B cell (primary cell): ENCODE measurements at regions not wholly inside any gene's neighbourhood (a gene's known extent, or its start where the extent isn't known, plus 50 kb on each side); places are given as distances from the start of the nearest gene placed in this dataset.

ENCODE experiments used
- ATAC-seq: fragments of 200-7000 bp; cut with Tn5 transposase; one replicate; pipeline ENCODE4 v1.10.0; 2021; ENCODE audit warnings: low read depth, mild to moderate bottlenecking, moderate number of reproducible peaks, moderate library complexity
- CTCF ChIA-PET: fragments of 350-600 bp; sonication (Branson Sonifier 250); formaldehyde crosslinking; loops from one replicate; lab custom pipeline; 2021; ENCODE audit warnings: antibody characterized with exemption, inconsistent platforms; lab: Charles Lee
- POLR2A ChIA-PET: fragments of 350-600 bp; sonication (Branson Sonifier 250); formaldehyde crosslinking; loops from one replicate; lab custom pipeline; 2021; ENCODE audit warnings: antibody characterized with exemption; lab: Charles Lee
- DNase-seq: peaks from one replicate; pipeline ENCODE4 v3.0.0; 2013
- H2AFZ ChIP-seq: 2 replicates; pipeline ENCODE4 v1.6.1; 2012; ENCODE audit warnings: mild to moderate bottlenecking, low read depth, low read length; ENCODE audit not compliant: insufficient read depth, poor library complexity, severe bottlenecking
- H3K27ac ChIP-seq, 2 donors: 1 replicate in 1 of 2; 2 replicates in 1 of 2; pipeline ENCODE4 v1.5.1; 2012 to 2013; ENCODE audit warnings: low read length in 2 of 2, mild to moderate bottlenecking in 2 of 2, moderate library complexity in 1 of 2
- H3K27me3 ChIP-seq, 4 experiments: fragments of 200-600 bp in 1 of 4; sonication (generic) in 1 of 4; replicated peaks in 1 of 4; 1 replicate in 2 of 4; 2 replicates in 2 of 4; pipeline versions ENCODE4 v1.6.1 to v1.7.0; 2013 to 2016; ENCODE audit warnings: low read length in 3 of 4, mild to moderate bottlenecking in 2 of 4, mixed read lengths in 1 of 4, moderate library complexity in 1 of 4; ENCODE audit not compliant: insufficient read depth in 4 of 4, control insufficient read depth in 3 of 4; ENCODE audit errors: control extremely low read depth in 1 of 4
- H3K36me3 ChIP-seq, 2 experiments: replicated peaks in 1 of 2; 1 replicate in 1 of 2; 2 replicates in 1 of 2; pipeline versions ENCODE4 v1.6.1 to v1.7.1; 2013; ENCODE audit warnings: low read length in 1 of 2; ENCODE audit not compliant: insufficient read depth in 2 of 2, control insufficient read depth in 1 of 2; ENCODE audit errors: control extremely low read depth in 1 of 2, extremely low read depth in 1 of 2
- H3K4me1 ChIP-seq, 2 donors: fragments of 200-600 bp in 1 of 2; sonication (generic) in 1 of 2; 1 replicate in 1 of 2; 2 replicates in 1 of 2; pipeline versions ENCODE4 v1.5.1 to v1.6.1; 2013 to 2017; ENCODE audit warnings: low read length in 2 of 2; ENCODE audit not compliant: control insufficient read depth in 2 of 2, insufficient read depth in 2 of 2
- H3K4me2 ChIP-seq: replicated peaks from 2 replicates; pipeline ENCODE3; 2012; ENCODE audit warnings: mild to moderate bottlenecking, low read depth, low read length; ENCODE audit not compliant: poor library complexity, severe bottlenecking
- H3K4me3 ChIP-seq, 5 experiments: fragments of 200-600 bp in 1 of 5; sonication (generic) in 1 of 5; 1 replicate in 3 of 5; 2 replicates in 2 of 5; pipeline versions ENCODE4 v1.5.1 to v1.7.0; 2011 to 2016; ENCODE audit warnings: low read length in 4 of 5, mild to moderate bottlenecking in 4 of 5, low read depth in 2 of 5, control low read depth in 1 of 5, moderate library complexity in 1 of 5; ENCODE audit not compliant: insufficient read depth in 1 of 5; ENCODE audit errors: control extremely low read depth in 1 of 5, extremely low read depth in 1 of 5
- H3K79me2 ChIP-seq: fragments of 200-600 bp; sonication (generic); one replicate; pipeline ENCODE4 v1.6.0; 2016; ENCODE audit warnings: low read length; ENCODE audit not compliant: control insufficient read depth, insufficient read depth
- H3K9ac ChIP-seq: fragments of 200-600 bp; sonication (generic); 2 replicates; pipeline ENCODE4 v1.6.1; 2017; ENCODE audit warnings: mild to moderate bottlenecking, low read length, moderate library complexity
- H3K9me3 ChIP-seq, 3 donors: one replicate each; pipeline versions ENCODE4 v1.6.1 to v1.7.1; 2013; ENCODE audit warnings: low read length in 2 of 3; ENCODE audit not compliant: control insufficient read depth in 2 of 3, insufficient read depth in 1 of 3; ENCODE audit errors: control extremely low read depth in 1 of 3
- H4K20me1 ChIP-seq: 2 replicates; pipeline ENCODE4 v1.6.0; 2012; ENCODE audit warnings: mild to moderate bottlenecking, low read length; ENCODE audit not compliant: insufficient read depth, control insufficient read depth, poor library complexity, severe bottlenecking
- H3K27ac Mint-ChIP-seq: one replicate; pipeline ENCODE4 v1.8.0; 2021; ENCODE audit warnings: mixed read lengths
- H3K27me3 Mint-ChIP-seq: one replicate; pipeline ENCODE4 v1.8.0; 2021; ENCODE audit warnings: mixed read lengths
- H3K4me1 Mint-ChIP-seq: one replicate; pipeline ENCODE4 v1.8.0; 2021; ENCODE audit warnings: mixed read lengths
- H3K4me3 Mint-ChIP-seq: one replicate; pipeline ENCODE4 v1.8.0; 2021; ENCODE audit warnings: mixed read lengths
- H3K9me3 Mint-ChIP-seq: one replicate; pipeline ENCODE4 v1.8.0; 2022; ENCODE audit warnings: mixed read lengths; ENCODE audit not compliant: insufficient read depth
- CTCF ChIP-seq: fragments of 200-600 bp; IDR thresholded peaks from one replicate; pipeline ENCODE4 v1.8.0; 2022; ENCODE audit warnings: antibody characterized with exemption, mild to moderate bottlenecking
- EZH2 ChIP-seq: IDR thresholded peaks from 2 replicates; pipeline ENCODE4 v1.6.1; 2012; ENCODE audit warnings: borderline replicate concordance, low read depth, mild to moderate bottlenecking, moderate library complexity, low read length; ENCODE audit not compliant: insufficient read depth, poor library complexity, severe bottlenecking
- WGBS: methylation state at CpG from one replicate; pipeline ENCODE4 v1.1.5; 2013; ENCODE audit warnings: missing lambda C conversion rate; ENCODE audit not compliant: insufficient coverage; 5-methylcytosine and 5-hydroxymethylcytosine counted together
- intact Hi-C: fragments of 100-400 bp; cut with micrococcal nuclease; formaldehyde crosslinking; loops from one replicate; pipeline ENCODE4 v1.10.0; 2022

DNA sequence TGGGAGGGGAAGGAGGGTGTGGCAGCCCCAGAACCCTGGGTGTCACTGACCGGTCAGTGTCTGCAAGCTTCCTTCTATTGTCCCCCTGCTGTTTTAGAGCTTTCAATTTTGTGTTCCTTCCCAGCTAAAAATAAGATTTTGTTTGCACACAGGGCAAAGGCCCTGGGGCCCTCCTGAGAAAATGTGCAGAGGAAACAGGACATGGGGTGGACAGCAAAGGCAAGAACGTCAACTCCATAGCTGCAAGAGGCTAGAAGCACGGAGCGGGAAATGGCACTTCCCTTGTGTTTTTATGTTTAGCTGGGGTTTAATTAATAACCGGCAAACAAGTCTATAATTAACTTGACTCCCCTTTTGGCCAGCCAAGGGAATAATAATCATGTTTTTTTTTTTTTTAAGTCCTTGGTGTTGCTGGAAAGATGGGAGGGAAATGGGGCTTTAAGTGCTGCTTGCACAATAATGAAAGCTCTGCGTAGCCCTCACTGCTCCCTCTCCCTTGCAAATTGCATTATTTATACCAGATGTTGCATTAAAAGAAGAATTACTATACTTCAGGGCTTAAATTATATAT, 261.4 kb upstream of the USP24 start:
- intact Hi-C loops: loop anchor here (10.0 kb wide), 1 partner anchor 1098 kb away; the partner anchor contains the start of gene PLPP3
- WGBS: 100% methylated on average over 1 of the region's 6 CpGs
- DNase-seq: no peak
- H3K4me3 Mint-ChIP-seq: no peak overlapping the region
- Histone ChIP-seq H3K4me3 (no peak overlapping the region), H3K9ac (no peak overlapping the region), H3K4me1 (no peaks in the 10 kb centered on the region), H3K36me3 (no peaks in the 10 kb centered on the region), H3K27me3 (peaks cover 0 to 5% (median 0%) of the 10 kb centered on the region in 4 experiments), H3K27ac (no peak overlapping the region), H3K4me2 (no peak overlapping the region), H3K9me3 (no peaks in the 10 kb centered on the region), H3K79me2 (no peaks in the 10 kb centered on the region), H4K20me1 (no peaks in the 10 kb centered on the region), H2AFZ (no peak overlapping the region)
- no peaks in the 10 kb centered on the region for H3K4me1 Mint-ChIP-seq
- no peak for TF ChIP-seq CTCF
- TF ChIP-seq EZH2: no peak
- POLR2A ChIA-PET: no interaction called here
- H3K27ac Mint-ChIP-seq: no peak overlapping the region
- H3K9me3 Mint-ChIP-seq: no peaks in the 10 kb centered on the region
- CTCF ChIA-PET: interaction anchor here (0.7 kb wide), 1 partner anchor 1106 kb away, joined by 3 read pairs; no protein-coding TSS in a partner anchor
- no peak for ATAC-seq
- peaks cover 42% of the 10 kb centered on the region for H3K27me3 Mint-ChIP-seq

DNA sequence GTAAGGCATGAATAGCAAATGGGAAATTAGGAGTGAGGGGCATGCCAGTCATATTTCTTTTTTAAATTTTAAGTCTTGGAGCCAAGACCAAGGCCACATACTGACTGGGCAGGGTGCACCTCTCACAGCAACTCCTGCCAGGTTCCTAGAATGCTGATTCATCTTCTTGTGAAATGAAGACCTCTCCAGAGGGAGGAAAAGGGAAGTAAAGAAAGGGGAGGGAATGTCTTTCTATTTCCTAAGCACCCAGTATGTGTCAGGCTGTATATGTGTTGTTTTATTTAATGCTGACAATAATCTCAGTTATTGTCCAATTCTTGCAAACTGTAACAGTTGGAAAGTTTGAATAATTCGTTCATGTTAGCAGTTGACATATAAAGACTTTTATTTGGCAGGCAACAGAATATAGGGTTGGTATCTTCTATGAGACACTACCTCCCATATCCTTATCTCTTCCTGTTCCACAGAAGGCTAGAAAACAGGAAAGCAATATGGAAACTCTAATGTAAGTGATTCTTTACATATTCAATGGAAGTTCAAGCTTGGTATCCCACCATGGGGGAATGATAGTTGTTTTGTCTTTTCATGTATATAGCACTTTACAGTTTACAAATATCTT, 259.1 kb upstream of the USP24 start:
- POLR2A ChIA-PET: no interaction called here
- WGBS: no CpG with 5 or more reads among the region's 1 CpG
- intact Hi-C loops: loop anchor here (10.0 kb wide), 1 partner anchor 1101 kb away; the partner anchor contains the start of gene PLPP3

More for the DNA sequence above, 259.1 kb upstream of the USP24 start:
- Histone ChIP-seq H3K9ac (no peak overlapping the region), H3K4me3 (no peak overlapping the region), H2AFZ (no peak overlapping the region), H3K27me3 (no peaks in the 10 kb centered on the region), H3K36me3 (no peaks in the 10 kb centered on the region), H3K4me1 (no peaks in the 10 kb centered on the region), H3K27ac (no peak overlapping the region), H3K79me2 (no peaks in the 10 kb centered on the region), H3K4me2 (no peak overlapping the region), H4K20me1 (no peaks in the 10 kb centered on the region), H3K9me3 (no peaks in the 10 kb centered on the region)
- Mint-ChIP-seq H3K4me3 (no peak overlapping the region), H3K4me1 (no peaks in the 10 kb centered on the region), H3K27ac (no peak overlapping the region), H3K27me3 (peaks cover 41% of the 10 kb centered on the region), H3K9me3 (no peaks in the 10 kb centered on the region)
- DNase-seq (no peak), ATAC-seq (no peak)
- TF ChIP-seq EZH2 (no peak), CTCF (no peak)
- CTCF ChIA-PET: no interaction called here
